ENCODE measurements at regions not wholly inside any gene's neighbourhood (a gene's known extent, or its start where the extent isn't known, plus 50 kb on each side); places are given as distances from the start of the nearest gene placed in this dataset.
A peak's percentile ranks its signal among the peaks of the same experiment; 100 is the strongest.

DNA sequence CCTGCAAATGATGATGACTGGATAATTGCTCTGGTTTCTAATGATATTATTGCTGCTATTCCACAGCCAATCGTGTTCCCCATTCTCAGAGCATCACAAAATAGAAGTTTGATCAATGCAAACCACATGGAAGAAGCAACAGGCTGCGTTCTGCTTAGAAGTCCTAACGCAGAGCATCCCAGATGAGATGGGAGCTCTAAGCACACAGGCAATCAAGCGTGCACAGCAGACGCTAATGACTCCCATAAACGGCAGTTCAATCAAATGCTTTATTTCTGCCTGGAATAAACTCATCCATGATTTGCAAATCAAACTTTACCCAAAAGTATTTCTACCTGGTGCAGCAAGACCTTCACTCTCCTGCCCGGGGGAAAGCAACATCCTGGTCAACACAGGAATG is 304.2 kb downstream of the FBXO15 start:
- no peak for DNase-seq

DNA sequence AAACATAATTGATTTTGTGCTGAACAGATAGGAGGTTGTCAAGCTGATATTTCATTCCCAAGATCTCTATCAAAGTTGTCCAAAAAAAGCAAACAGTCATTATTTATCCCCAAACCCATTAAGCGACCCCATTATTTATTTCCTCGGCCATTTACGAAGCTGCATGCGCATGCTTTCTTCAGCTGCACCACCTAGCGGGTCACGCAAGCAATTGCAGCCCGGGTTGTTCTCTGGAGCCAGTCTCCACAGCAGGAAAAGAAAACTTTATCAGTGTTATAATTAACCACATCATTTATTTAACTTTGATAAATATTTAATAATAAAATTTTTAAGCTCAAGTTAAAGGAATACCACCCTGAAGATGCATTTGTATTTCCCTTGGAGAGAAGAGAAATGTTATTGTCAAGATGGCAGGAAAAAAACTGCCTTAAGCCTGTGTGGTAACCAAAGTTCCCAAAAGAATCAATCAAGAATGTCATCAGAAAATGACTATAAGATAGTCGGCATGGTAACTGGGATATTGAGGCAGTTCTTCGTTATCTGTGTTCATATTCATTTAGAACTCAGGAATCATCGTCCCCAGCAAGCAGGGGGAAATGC is 304.7 kb downstream of the FBXO15 start:
- peak; percentile 22 for DNase-seq

DNA sequence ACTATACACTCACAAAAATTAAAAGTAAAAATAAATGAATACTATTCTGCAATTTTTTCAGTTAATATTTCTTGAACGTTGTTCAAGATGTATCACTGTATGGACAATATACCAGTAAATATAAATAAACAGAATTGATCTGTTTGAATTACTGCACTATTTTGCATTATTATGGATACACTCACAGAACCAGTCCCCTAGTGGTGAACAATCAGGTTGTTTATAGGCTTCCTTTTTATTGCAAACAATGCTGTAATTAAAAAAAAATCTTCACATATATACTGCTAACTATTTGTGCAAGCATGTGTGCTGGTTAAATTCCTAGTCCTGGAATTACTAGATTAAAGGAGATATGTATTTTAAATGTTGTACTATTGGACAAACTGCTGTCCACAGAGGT is 306.0 kb downstream of the FBXO15 start:
- DNase-seq: no peak

DNA sequence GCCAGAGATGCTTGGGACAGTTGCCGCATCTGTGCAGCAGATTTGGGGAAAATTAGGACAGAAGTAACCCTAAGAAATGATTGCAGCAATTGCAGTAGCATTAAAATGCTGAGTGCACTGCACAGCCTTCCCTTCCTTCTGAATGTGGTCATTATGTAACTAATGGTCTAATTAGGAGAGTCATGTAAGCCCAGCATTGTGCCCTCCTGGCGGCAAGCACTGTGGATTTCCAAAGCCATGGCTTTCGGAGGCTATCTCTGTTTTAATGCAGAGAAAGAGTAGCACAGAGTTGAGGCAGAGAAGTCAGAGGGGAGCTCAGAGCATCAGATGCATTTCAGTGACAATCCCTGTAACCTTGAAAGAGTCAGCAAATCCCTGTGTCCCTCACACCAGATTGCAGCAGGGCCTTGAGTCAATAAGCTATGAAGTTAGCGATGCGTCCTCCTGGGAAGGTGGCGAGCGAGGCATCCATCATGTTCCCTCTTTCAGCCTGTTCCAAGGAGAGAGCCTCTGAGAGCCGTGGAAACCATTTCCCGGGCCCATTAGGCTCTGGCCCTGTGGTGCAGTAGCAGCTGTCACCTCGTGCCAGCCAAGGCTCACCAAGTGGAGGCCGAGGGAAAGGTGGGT is 307.2 kb downstream of the FBXO15 start:
- DNase-seq: no peak

DNA sequence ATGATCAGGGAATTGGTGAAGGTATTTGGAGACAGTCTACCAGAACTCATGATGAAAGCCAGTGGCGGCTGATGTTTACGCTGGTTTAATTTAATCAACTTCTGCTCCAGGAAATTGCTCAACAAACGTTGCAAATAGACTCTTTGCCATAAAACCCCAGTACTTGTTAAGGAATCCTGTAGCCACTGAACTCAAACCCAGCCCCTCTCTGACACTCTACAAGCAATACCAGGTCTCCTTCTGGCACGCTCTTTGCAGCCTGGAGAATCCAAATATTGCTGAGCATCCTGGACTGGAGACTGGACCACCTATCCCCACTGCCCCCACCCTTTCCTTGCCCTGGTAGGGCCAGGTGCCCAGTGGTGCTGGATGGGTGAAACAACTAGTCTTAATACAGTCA is 308.2 kb downstream of the FBXO15 start:
- no peak for DNase-seq

DNA sequence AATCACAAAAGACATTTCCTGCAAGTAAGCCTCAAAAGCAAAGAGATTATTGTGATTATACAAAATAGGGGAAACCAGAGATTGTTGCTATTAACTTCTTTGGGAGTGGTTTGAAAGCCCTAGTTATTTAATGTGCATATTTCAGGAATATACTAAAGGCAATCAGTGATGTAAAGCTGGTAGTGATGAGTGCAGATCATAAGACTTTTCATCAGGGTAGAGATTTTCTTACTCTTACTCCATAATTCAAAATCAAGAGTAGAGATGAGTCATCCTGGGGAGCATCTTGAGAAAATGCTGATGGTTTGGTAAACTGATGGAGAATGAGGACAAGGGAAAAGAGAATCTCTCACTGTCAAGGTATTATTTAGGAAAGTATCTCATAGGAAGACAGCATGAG is 309.5 kb downstream of the FBXO15 start:
- no peak for DNase-seq

DNA sequence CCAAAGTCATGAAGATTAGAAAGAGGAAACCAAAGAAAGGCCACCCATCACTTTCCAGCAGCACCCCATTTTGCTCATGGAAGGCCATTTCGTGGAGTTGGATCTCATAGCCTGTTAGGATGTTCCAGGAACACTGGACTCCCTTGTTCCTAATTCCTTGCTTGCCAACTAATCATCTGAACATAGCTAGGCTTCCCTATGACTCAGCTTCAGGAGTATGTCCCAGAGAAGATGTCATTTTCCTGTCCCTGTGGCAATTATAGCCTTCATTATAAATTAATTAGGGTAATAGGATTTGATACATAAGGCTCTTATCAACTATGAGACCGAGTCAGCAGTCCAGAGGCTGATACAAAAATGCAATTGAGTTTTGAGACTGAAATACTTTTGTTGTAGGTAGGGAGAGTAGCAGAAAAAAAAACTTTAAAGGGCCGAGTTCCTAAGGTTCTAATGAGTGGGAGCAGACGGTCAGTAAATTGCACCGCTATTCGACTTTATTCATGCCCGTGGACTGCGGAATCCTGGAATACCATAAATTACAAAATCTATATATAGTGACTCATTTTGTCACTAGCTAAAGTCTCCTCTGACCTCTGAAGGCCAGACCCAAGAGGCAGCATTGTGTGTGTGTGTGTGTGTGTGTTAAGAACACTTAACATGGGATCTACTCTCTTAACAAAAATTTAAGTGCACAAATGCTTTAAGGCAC is 311.8 kb downstream of the FBXO15 start:
- no peak for DNase-seq

DNA sequence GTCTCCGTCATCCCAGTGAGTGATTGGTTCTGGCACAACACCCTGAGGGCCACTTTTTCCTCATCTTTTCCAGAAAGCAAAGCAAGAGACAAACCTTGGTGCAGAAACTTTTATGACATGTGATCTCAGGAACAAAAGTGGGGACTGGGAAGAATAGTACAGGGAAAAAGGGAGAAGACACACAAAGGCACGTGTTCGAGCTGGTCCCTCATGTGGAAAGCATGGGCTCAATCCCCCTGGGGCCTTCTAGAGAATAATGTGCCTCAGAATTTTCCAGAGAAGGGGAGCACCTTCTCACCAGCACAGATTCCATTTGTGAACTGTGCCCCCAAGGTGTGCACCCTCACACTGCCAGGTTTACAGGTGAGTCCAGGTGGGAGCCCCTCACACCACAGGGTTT is 312.6 kb downstream of the FBXO15 start:
- DNase-seq: no peak

DNA sequence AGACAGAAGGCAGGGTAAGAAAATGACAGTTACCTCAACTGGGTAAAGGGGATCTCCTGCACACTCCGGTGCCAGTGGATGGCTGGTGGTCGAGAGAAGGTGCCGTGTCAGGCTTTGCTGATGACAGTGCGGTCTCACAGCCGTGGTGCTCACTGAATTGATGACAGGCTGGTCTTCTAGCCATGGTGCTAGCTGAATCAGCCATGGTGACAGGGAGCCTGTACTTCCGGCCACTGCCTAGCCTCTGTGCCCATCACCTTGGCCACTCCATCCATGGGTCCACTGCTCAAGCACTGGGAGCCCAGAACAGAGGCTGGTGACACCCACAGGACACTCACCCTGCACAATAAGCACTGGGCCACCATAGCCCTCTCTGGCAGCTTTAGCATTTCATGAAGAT is 315.9 kb downstream of the FBXO15 start:
- DNase-seq: no peak

DNA sequence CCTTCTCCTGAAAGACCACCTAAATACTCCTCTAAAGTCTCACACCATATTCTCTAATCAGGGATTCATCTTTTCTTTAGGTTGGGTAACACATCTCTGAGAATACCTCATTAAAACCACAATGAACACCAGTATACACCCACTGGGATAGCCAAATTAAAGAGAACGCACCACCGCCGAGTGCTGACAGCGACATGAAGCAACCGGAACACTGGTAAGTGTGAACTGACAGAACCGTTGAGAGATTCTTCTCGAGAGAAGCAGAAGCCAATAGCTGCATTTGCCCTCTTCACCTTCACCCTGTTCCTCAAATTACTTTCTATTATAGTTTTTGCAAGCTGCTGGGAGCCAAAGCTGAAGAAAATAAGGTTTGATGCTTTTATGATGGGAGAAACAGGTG is 318.5 kb downstream of the FBXO15 start:
- DNase-seq: no peak

DNA sequence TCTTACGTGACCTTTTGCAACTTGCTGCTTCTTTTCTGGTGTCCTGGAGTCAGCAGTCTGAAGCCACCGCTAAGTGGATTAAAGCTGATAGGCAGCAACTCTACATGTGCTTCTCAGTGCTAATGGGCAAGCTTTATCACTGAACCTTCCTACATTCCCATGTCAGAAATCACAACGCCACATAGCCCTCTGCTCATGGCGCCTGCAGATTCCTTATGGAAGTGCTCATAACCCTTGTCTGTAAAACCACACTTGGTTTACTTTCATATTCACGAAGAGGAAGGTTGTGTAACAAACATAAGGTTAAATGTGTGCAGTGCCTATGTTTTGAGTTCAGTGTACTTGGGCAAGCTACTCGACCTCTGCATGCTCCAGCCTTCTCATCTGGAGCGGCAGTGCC is 319.8 kb downstream of the FBXO15 start:
- DNase-seq: no peak

DNA sequence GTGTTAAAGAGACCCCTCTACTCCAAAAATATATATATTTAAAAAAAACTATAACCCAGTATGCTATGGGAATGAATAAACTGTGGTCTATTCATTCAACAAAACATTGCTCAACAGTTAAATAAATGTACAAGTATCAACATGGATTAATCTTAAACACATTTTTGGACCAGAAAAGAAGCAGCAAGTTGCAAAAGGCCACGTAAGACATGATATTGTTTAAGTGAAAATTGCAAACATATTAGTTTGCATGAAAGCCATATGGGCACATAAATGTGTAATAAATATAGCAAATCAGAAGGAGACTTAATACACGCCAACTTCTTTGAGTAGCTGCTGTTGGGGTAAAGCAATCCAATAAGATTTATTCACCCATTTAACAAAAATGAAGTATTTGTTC is 321.5 kb downstream of the FBXO15 start:
- DNase-seq: no peak

DNA sequence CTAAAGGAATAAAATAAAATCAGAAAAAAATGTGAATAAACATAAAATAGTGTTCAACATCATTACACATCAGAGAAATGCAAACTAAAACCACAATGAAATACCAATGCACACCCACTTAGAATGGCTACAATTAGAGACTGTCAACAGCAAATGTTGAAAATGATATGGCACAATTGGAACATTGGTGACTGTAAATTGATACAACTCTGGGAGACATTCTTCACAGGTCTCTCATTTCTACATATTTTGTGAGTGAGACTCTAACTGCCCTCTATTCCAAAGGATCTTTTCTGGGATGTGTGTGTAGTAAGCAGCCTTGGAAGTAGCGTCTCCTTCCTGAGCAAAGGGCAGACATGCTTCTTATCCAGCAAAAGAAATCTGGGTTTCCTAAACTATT is 323.0 kb downstream of the FBXO15 start:
- DNase-seq: no peak

DNA sequence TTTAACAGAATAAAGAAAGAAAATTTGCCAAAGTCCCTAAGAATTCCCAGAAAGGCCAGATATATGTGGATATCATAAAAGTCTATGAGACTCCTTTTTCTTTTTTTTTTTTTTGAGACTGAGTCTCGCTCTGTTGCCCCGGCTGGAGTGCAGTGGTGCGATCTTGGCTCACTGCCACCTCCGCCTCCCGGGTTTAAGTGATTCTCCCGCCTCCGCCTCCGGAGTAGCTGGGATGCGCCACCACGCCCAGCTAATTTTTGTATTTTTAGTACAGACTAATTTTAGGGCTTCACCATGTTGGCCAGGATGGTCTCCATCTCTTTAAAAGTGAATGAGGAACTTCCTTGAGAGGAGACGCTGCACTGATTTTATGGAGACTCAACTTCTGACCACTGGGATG is 335.2 kb downstream of the FBXO15 start:
- DNase-seq: no peak

DNA sequence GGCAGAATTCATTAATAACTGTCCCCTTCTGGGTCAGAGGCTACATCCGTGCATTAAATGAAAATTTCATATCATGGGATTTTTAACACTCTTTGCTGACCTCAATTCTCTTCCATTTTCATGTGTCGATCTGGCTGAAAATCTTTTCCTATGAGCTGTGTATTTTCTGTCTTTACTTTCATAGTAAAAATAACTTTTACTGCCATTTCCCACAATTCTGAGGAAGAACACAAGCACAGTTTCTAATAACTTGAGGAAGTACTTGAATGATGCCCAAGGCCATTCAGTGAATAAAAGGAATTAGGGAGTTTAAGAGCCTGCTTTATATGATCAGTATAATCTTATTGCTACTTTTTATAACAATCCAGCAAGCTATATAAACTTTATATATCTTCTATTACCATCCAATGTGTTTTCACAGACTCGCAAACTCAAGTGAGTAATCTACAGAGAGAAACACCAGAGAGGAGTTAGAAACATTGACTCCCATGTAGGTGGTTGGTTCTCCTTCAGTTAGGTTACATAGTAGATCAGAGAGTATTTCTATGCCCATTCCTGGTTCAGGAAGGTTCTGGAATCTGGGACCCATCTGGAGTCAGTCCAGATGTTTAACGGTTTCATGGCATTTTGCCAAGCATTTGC is 340.0 kb downstream of the FBXO15 start:
- no peak for DNase-seq

DNA sequence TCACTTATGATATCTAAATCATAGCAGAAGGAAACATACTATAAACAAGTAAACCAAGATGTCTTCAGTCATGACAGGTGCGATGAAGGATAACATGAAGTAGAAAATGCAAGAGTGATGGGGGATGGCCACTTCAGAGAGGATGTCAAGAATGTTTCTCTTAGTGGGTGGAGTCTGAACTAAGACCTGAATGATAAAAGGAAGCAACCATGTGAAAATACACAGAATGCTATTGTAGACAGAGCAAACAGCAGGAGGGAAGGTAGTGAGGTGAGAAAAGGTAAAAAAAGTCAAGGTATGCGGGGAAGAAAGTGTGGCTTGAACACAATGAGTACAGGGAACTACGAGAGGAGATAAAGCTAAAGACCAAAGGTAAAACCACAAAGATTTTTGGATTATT is 341.6 kb downstream of the FBXO15 start:
- no peak for DNase-seq

DNA sequence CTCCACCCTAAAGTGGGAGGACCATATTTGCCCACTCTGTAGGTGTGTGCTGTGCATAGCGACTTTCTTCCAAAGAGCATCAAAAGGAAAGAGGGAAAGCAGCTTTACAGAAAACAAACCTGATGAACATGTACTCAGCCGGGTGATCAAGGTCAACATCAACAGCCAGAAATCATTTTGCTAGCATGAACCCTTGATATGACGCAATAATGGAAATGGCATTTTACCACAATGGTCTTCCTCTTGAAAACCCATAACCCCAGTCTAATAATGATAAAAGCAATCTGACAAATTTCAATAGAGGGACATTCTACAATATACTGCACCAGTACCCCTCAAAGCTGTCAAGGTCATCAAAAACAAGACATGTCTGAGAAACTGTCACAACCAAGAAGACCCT is 350.2 kb downstream of the FBXO15 start:
- no peak for DNase-seq

DNA sequence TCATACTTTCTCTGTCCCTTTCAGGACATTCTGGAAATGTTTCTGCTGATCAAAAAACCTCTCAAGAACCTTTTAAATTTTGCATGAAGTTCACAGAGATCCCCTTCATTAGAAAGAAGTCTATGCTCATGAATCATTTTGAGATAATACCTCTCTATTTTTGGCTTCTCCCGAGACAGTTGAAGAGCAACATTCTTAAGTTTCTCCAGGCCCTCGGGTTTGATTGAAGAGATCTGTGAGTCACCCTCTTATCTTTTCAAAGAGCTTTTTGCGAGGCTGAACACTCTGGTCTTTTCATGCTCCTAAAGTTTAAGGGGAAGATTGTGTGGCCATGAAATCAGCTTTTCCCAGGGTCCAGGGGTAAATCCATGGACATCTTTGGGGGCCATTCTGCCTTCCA is 354.2 kb downstream of the FBXO15 start:
- no peak for DNase-seq

DNA sequence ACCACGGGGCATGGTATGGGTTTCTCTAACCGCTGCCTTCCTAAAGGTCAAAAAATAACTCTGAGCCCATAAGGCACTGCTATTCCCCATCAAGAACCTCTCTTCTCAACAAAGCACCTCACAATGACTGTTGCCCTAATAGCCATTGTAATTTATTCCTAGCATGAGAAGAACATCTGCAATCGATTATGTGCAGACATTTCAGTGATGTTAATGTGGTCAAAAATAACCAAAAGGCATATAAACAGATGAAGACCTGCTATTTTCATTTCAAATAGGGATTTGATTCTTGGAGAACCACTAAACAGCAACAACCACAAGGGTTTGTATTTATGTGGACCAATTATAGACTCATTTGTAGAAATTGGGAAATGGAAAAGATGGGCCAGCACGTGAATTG is 356.6 kb downstream of the FBXO15 start:
- DNase-seq: no peak

DNA sequence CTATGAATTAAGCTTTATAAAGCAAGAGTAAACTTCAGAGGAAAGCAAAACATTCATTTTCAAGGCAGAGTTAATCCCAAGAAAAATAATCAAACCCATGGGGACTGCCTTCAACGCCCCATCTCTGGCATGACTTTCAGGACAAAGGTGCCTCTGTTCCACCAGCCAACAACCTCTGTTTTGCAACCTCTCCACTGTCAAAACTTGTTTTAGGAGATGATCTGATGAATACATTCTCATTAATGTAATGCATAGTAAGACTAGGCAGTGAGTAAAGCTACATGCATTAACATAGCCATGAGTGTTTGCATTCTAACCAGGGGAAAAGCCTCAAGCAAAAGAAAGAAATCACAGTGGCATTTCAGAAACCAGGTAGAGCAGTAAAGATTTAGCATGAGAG is 357.0 kb downstream of the FBXO15 start:
- no peak for DNase-seq

DNA sequence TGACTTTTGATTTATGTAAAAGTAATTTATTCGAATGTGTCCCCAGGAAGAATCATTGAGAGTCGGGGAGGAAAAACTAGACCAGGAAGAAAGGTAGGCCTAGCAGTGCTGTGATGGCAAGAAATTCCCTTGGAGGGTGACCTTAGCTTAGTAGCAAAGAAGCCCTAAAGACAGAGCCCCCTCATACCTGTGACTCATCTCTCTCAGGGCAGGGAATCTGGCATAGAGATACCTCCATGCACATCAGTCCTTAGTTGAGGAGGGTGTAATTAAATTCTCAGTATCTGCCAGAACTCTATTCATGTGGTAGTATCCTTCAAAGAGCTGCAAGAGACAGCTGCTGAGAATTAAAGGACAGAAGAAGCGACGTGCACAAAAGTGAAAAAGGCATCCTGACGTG is 360.3 kb downstream of the FBXO15 start:
- no peak for DNase-seq

DNA sequence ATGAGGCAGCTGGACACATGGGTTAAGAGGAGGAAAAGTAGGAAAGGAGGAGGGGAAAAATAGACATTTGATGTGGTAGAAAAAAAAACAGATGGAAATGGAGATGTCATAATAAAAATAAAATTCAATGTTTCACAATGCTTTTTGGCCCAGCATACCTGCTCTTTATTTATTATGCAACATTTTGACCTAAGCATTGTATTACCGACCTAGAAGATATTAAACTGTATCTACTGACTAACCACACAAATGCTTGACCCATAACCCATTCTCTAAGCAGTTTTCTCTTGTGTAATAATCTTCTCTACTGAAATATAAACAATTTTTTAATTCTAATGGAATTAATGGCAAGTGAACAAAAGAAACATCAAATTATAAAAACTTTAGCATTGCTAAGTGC is 362.3 kb downstream of the FBXO15 start:
- DNase-seq: no peak

DNA sequence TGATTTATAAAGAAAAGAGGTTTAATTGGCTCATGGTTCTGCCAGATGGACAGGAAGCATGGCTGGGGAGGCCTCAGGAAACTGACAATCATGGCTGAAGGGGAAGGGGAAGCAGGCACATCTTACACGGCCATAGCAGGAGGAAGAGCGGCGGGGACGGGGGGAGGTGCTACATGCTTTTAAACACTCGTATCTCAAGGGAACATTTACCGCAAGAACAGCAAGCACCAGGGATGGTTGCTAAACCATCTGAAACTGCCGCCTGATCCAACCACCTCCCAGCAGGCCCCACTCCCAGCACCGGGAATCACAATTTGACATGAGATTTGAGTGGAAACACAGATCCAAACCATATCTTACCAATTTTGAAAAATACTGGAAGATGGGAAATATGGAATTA is 362.8 kb downstream of the FBXO15 start:
- DNase-seq: no peak

DNA sequence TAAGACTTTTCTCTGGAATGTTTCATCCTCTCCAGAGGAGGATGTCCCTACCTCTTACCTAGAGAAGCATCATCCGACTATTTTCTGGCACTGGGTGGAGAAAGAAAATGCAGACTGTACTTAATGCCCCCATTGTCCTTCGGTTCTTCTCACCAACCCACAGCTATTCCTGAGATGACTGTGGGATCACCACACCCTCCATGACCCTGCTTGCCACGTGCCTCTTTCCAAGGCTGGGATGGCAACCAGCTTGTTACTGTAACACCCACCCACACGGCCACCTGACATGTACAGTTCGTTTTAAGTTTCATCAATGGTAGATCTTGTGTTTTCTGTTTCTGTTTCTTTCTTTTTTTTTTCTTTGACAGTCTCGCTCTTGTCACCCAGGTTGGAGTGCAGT is 365.2 kb downstream of the FBXO15 start:
- no peak for DNase-seq
